Right ventricle myocardium superior (tissue), 1 donor: ENCODE measurements at regions not wholly inside any gene's neighbourhood (a gene's known extent, or its start where the extent isn't known, plus 50 kb on each side); places are given as distances from the start of the nearest gene placed in this dataset.
"Not testable (repeated sequence)": the region's sequence is repeated elsewhere in the genome, so short reads cannot be mapped to it uniquely, and the experiment has no call there.

ENCODE experiments used
- ATAC-seq: fragments of 200-7000 bp; cut with Tn5 transposase; one replicate; pipeline ENCODE4 v1.9.1; 2020; ENCODE audit warnings: mild to moderate bottlenecking; ENCODE audit not compliant: poor library complexity
- DNase-seq: peaks from one replicate; pipeline ENCODE4 v3.0.0-alpha.2; 2020
- intact Hi-C: fragments of 100-400 bp; cut with DNase I; formaldehyde crosslinking; loops from one replicate; pipeline ENCODE4 v1.11.2; 2022
- donor health status: DM: no; HTN: yes; CAD: no; lungs with severe emphysema.

DNA sequence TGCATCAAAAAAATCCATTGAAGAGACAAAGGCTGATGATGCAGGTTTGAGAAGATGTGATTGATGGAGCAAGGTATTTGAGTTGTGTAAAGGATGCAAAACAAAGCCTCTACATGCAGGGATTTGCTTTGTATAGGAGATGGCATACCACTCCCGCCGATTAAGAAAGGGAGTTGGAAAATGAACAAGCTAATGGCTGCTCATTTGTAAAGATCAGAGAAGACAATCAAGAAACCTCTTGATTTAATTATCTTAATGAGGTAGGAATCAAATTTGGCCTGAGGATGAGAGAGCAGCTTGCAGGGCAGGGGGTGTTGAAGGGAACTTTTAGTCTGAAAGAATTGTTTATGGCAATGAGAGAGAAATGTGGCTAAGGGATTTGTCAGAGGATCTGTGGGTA is 448.2 kb upstream of the ADGRB3 start:
- DNase-seq (no peak), ATAC-seq (no peak)
- intact Hi-C loops, result no loop called here

DNA sequence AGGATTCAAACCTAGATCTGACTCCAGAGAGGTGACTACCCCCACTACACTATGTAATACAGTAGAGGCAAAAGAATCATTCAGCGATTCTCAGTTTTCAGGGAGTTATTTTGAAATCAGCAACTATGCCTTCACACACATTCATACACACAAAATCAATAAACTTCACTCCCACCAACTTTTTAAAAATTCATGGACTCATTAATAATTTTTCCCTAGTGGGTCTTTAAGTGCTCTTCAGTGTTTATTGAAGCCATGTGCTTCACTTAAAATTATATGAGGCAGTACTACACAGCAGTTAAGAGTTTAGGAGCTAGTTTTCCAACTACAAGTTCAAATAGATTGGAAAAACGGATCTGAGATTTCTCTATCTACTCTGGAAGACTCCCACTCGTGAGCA is 452.7 kb upstream of the ADGRB3 start:
- intact Hi-C loops, result no loop called here
- ATAC-seq (no peak), DNase-seq (no peak)

DNA sequence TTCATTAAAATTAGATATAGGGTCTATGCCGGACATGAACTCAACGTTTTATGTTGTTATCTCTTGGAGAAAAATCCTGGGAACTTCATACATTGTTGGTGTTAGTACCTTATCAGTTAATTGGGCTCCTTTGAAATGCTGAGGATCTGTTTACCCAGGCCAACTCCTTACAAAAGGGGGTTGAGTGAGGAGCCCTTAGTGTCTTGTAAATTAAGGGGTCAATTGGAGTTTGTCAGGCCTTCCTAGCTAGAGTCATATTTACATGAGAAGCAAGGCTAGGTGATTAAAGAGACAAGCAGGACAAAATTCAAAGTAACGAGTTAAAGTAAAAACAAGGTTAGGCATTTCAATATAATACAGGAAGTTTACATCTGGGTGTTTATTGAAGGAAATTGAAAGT is 454.1 kb upstream of the ADGRB3 start:
- ATAC-seq, DNase-seq, intact Hi-C loops: not testable (repeated sequence)

DNA sequence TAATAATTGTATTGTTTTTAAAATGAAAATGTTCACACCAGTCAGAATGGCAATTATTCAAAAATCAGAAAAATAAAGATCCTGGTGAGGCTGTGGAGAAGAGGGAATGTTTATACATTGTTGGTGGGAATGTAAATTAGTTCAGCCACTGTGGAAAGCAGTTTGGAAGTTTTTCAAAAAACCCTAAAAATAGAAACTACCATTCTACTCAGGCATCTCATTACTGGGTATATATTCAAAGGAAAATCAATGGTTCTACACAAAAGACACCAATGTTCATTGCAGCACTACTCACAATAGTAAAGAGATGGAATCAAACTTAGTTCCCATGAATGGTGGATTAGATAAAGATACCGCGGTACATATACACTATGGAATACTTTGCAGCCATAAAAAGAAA is 461.5 kb upstream of the ADGRB3 start:
- DNase-seq (no peak), ATAC-seq (no peak)
- intact Hi-C loops, result no loop called here

DNA sequence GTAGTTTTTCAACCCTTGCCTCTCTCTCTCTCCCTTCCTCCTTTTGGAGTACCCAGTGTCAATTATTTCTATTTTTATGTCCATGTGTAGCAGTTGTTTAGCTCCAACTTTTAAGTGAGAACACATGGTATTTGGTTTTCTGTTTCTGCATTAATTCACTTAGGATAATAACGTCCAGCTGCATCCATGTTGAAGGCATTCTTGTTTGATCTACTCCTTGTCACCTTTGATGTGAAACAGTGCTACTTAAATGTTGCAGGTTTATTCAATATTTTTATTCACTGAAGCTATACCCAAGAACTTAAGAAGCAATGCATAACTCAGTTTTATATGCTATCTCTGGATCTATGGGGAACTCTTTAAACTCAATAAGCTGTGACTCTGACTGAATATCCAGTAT is 465.2 kb upstream of the ADGRB3 start:
- intact Hi-C loops, result no loop called here
- no peak for DNase-seq

DNA sequence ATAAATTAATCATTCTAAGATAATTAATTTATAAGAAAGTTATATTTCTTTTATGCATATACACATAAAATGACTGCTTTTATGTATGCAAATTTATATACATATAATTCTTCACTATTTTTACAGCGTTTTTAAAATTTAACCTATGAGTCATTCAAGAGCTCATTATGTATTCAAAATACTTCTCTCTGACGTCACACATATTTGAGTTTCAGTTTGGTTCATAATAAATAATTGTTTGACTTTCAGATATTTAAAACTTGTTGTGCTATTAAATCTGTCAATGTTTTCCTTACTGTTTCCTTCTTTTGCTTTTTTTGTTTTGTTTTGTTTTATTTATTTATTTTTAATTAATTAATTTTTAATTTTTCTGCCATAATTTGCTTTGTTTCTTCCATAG is 467.5 kb upstream of the ADGRB3 start:
- no peak for ATAC-seq
- intact Hi-C loops, result no loop called here

More for the DNA sequence above, 465.2 kb upstream of the ADGRB3 start:
- no peak for ATAC-seq

DNA sequence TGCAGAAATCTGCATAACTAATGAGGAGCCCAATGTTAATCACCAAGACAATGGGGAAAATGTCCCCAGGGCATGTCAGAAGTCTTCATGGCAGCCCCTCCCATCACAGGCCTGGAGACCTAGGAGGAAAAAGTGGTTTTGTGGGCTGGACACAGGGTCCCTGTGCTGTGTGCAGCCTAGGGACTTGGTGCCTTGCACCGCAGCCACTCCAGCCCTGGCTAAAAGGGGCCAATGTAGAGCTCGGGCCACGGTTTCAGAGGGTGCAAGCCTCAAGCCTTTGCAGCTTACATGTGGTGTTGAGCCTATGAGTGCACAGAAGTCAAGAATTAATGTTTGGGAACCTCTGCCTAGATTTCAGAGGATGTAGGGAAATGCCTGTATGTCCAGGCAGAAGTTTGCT is 474.3 kb upstream of the ADGRB3 start:
- DNase-seq, intact Hi-C loops, ATAC-seq: not testable (repeated sequence)

More for the DNA sequence above, 467.5 kb upstream of the ADGRB3 start:
- DNase-seq, result no peak

DNA sequence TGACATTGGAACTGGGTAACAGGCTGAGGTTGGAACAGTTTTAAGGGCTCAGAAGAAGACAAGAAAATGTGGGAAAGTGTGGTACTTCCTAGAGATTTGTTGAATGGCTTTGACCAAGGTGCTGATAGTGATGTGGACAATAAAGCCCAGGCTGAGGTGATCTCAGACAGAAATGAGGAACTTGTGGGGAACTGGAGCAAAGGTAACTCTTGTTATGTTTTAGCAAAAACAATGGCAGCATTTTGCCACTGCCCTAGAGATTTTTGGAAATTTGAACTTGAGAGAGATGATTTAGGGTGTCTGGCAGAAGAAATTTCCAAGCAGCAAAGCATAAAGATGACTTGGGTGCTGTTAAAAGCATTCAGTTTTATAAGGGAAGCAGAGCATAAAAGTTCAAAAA is 474.7 kb upstream of the ADGRB3 start:
- intact Hi-C loops, result no loop called here
- no peak for DNase-seq
- ATAC-seq, result no peak

DNA sequence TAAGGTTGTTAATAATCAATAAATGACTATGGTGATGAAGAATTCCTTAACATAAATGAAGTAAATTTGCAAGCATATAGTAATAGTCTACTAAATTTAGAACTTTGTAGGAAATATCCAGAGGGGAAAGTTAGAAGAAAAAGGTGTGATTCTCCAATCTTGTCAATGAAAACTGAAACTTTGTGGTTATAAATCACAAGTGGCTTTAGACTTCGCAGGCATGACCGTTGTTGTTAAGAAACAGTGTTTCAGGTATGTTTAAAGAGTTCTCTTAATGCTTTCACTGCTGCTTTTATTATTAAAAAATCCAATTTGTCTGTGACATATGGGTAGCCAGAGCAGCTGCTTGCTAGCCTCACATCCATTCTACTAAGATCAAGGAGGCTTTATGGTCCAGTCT is 475.6 kb upstream of the ADGRB3 start:
- DNase-seq (no peak), ATAC-seq (no peak)
- intact Hi-C loops, result no loop called here

DNA sequence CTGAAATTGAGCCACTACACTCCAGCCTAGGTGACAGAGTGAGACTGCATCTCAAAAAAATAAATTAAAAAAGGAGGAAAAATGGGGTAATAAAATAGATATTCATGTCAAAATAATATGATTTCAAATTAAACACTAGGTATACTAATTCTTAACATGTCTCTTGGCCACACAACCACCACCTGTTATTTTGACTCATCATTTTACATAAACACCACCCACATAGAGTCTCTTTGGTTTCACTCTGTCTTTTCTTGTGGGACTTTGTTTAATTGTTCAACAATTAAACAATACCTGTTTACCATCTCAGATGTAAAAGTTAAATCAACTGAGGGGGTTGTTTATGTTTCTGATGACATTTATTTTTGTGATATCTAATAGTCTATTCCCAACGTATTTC is 476.8 kb upstream of the ADGRB3 start:
- ATAC-seq (no peak), DNase-seq (no peak)
- intact Hi-C loops, result no loop called here

DNA sequence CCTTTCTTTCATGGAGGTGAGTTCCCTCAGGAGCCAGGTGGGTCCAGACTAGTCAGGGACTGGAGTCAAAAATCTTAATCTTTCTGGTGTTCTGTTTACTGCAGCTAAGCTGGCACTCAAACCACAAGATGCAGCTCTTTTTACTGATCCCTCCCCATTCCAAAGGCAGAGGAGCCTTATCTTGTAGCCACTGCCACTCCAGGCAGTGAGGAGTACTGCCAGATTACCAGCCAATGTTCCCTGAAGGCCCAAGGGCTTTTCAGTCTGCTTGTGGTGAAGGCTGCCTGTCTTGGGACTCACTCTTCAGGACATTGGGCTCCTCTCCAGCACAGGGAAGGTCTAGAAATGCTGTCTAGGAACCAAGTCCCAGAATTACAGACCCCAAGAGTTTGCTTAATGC is 490.4 kb upstream of the ADGRB3 start:
- DNase-seq (no peak), ATAC-seq (no peak)
- intact Hi-C loops, result no loop called here

DNA sequence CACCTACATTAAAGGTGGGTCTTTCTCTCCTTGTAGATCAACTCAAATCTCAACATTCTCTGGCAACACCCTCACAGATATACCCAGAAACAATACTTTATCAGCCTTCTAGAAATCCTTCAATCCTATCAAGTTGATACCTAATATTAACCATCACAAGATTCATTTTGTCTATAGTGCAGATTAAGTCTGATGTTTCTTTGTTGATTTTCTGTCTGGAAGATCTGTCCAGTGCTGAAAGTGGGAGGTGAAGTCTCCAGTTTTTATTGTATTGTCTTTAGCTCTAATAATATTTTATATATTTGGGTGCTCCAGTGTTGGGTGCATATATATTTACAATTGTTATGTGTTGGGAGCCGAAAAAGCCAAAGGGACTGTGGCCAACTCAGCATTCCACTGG is 493.9 kb upstream of the ADGRB3 start:
- DNase-seq (no peak), ATAC-seq (no peak)
- intact Hi-C loops, result no loop called here

DNA sequence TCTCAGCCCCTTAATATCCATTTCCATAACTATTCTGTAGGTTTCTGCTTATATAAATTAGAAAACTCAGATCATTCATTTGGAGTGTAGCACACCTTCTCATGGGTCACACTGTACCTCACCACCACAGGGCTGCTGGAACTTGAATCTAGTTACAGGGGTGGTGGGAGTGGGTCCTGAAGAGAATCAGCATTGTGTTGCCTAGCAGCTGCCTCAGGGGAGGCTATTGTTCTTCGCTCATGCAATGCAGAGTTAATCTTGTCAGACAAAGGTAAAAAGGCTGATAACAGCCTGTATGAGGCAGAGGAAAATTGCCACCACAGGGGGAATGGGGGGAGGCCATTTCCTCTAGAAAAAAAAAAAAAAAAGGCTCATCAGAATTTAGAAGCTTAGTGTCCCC is 496.0 kb upstream of the ADGRB3 start:
- intact Hi-C loops, result no loop called here
- ATAC-seq (no peak), DNase-seq (no peak)

DNA sequence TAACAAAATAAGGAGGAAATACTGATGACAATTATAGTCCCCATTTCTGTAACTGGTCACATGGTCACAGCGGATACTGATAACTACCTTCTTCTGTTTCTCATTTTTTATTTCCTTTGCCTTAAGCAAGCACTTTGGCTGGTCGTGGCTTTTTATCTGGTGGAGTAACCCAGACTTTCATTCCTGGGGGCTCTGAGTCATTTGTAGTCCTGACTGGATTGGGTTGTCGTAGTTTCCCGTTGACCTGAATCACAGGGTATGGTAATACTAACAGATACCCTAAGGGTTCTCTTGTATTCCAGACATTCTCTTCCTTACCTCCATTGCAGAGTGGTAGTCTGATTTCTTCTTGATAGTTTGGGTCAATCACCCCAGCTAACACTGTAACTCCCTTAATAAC is 500.3 kb upstream of the ADGRB3 start:
- ATAC-seq (no peak), DNase-seq (no peak)
- intact Hi-C loops, result no loop called here

DNA sequence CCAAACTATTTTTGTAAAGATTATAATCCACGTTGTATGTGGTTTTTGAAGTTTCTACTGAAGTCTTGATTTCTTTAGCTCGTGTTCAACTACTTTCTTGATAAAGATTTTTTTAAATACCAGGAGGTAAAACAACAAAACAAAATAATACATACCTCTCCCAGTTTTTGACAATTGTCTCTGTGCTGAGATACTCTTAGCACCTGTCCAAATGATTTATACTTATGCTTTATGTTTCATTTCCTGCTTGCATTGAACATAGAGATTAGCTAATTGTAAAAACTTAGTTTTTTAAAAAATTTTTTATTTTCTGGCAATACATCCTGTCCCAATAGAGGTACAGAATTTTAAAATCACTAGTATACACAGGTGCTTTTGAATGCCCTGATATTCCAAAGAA is 506.9 kb upstream of the ADGRB3 start:
- ATAC-seq, result no peak
- intact Hi-C loops, result no loop called here
- DNase-seq, result no peak

DNA sequence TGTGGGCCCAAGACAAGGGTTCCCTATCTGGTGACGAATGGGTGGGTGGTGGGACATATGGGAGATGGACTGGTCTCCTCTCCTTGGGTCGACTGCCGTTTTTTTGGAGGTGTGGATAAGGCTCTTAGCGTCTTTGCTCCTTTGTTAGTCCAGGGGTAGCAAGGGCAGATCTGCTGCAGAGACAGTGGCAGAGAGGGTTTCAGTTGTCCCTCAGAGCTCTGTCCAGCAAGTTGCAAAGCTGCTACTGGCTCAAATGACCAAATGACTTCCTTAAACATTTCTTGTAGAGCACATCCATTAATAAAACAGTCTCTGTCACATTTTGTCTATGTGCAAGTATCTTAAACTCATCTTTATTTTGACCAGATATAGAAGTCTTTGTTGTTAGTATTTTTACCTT is 508.0 kb upstream of the ADGRB3 start:
- intact Hi-C loops, result no loop called here
- ATAC-seq, result no peak
- no peak for DNase-seq

DNA sequence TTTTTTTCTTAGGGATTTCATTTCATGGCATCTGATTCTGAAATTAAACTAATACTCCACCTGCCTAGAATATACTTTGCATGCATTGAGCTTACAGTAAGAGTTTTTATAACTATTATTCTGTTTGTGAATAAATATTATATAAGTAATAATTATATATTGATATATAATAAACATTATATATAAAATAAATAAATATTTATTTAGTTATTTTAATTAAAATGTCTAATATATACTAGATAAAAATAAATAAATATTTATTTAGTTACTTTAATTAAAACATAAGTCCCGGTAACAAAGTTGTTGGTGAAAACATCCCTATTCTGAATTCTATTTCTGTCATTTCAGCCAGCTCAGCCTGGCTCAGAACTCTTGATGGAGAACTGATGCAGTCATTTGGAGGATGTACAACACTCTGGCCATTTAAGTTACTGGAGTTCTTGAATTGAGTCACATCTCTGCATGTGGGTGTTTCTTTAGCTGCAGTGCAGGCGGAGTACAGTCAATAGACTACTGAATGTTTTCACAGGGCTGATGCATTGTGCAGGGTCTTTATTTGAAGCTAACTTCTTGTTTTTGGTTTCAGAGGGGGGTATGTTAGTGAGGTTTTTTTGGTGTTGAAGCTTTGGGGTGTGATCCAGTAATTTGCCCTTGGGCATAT is 508.9 kb upstream of the ADGRB3 start:
- no peak for ATAC-seq
- DNase-seq, result no peak
- intact Hi-C loops, result no loop called here

DNA sequence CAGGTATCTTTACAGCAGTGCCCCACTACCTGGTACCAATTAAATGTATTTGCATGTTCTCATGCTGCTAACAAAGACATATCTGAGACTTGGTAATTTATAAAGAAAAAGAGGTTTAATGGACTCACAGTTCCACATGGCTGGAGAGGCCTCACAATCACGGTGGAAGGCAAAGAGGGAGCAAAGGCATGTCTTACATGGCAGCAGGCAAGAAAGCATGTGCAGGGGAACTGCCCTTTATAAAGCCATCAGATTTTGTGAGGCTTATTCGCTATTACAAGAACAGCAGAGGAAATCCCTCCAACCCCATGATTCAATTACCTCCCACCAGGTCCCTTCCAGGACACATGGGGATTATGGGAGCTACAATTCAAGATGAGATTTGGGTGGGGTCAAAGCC is 512.1 kb upstream of the ADGRB3 start:
- intact Hi-C loops, DNase-seq, ATAC-seq: not testable (repeated sequence)

DNA sequence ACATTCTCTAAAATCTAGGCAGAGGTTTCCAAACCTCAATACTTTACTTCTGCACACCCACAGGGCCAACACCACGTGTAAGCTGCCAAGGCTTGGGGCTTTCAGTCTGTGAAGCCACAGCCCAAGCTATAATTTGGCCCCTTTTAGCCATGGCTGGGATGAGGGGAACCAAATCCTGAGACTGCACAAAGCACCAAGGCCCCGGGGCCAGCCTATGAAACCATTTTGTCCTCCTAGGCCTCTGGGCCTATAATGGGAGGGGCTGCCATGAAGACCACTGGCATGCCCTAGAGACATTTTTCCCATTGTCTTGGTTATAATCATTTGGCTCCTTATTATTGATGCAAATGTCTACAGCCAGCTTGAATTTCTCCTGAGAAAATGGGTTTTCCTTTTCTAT is 513.0 kb upstream of the ADGRB3 start:
- DNase-seq (no peak), ATAC-seq (no peak)
- intact Hi-C loops, result no loop called here

DNA sequence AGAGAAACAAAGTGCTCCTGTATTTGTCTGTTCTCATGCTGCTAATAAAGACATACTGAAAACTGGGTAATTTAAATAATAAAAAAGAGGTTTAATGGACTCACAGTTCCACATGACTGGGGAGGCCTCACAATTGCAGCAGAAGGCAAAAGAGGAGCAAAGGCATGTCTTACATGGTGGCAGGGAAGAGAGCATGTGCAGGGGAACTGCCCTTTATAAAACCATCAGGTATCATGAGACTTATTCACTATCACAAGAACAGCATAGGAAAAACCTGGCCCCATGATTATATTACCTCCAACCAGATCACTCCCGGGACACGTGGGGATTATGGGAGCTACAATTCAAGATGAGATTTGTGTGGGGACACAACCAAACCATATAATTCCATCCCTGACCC is 514.1 kb upstream of the ADGRB3 start:
- ATAC-seq, intact Hi-C loops, DNase-seq: not testable (repeated sequence)

DNA sequence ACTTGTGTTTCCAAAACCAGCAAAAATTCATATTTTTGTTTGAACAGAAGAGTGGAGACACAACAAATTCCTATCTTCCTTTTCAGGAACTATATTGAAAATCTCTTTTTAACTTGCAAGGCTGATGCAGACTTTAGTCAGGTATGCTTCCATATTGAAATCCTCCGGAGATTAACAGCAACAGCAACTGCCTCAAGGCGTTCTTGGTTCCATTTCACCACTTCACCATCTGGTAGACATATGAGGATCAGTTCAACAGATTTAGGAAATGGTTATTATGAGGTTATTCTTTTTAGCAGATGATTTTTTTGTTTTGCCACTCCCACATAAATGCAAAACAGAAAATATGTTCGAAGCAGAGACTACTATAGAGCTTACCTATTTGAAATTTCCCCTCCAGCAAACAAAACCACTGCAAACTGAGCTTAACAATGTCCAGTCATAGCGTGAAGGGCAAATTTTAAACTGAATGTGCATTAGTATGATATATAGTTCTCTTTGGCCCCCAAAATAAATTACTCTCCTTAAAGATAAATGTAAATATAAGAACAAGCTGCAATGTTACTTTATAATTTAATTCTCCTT is 520.5 kb upstream of the ADGRB3 start:
- intact Hi-C loops, result no loop called here
- ATAC-seq (no peak), DNase-seq (no peak)
